Inflammatory macrophage (primary cell): ENCODE measurements at regions not wholly inside any gene's neighbourhood (a gene's known extent, or its start where the extent isn't known, plus 50 kb on each side); places are given as distances from the start of the nearest gene placed in this dataset.
A peak's percentile ranks its signal among the peaks of the same experiment; 100 is the strongest.

ENCODE experiments used
- DNase-seq, 2 donors: peaks; one replicate each; pipeline ENCODE4 v3.0.0-alpha.2; 2020 to 2022

DNA sequence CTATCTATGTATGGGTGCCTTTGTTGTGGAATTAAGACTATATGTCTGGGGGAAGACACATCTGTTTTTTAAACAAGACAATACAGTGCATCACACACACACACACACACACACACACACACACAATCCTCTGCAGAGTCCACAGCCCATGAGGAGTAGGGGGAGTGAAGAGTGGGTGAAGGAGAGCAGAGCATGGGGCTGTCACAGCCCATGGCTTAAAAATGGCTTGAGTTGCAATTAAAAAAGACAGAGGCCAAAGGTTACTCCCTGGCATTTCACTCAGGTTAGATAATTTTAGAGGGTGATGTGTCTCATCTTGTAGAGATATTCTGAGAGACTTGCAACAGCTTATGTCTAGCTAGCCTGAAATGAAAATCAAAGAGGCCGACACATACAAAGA is 176.5 kb upstream of the PLXNA2 start:
- no peak for DNase-seq

DNA sequence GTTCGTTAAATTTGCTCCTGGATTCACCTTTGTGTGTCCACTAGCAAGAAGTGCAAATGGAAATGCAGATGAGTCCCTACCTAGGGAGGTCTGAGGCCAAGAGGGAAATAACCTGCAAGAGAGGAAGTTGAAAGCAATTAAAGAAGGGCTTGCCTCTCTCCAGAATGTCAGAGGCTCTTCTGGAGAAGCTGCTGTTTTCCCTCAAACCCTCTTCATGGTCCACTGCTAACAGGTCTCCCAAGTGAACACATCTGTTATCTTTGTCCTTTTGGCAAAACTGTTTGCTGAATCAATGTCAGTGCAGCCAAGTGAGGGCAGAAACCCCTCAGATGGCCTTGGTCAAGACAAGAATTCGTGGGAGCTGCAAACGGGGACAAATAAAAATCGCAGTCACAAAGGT is 177.3 kb upstream of the PLXNA2 start:
- DNase-seq: no peak

DNA sequence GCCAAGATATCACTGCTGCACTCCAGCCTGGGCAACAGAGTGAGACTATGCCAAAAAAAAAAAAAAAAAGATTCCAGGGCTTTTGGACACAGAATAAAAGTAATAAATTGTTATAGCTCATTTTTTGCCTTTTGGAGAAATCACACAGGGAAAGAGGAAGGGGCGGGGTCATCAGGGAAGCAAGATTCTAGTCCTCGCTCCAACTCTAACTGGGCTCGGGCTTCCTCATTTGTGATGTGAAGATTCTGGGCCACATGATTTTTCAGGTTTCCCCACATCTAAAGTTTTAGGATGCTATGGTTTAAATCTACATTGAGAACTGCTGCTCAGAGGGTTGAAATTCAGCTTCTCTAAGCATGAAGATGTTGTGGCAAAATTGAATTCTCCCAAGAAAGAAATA is 179.3 kb upstream of the PLXNA2 start:
- DNase-seq: peak; percentile 59 to 71

DNA sequence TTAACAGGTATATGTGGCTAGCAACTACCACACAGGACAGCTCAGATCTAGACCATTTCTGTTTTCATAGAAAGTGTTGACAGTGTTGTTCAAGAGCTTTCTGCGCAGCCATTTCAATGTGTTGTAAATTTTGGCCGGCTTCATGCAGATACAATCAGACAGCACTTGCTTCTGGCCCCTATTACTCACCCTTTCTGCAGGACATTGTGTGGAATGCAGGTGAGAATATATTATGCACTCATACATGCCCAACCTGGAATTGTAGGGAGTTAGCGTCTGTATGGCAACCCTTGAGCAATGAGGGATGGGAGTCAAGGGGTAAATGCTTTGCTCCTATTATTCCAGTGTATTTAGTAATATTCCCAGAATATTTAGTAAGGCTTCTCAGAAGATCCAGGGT is 180.9 kb upstream of the PLXNA2 start:
- no peak for DNase-seq

DNA sequence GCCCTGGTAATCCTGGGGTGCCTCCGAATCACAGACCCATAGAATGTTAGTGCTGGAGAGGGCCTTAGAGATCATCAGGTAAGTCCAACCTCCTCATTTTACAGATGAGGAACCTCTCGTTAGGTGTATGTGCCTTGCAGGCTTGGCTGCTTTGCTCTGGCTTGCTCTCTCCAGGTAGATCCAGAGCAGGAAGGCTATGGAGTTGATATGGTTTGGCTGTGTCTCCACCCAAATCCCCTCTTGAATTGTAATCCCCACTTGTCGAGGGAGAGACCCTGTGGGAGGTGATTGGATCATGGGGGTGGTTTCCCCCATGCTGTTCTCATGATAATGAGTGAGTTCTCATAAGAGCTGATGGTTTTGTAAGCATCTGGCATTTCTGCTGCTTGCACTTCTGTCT is 186.0 kb upstream of the PLXNA2 start:
- DNase-seq: no peak

DNA sequence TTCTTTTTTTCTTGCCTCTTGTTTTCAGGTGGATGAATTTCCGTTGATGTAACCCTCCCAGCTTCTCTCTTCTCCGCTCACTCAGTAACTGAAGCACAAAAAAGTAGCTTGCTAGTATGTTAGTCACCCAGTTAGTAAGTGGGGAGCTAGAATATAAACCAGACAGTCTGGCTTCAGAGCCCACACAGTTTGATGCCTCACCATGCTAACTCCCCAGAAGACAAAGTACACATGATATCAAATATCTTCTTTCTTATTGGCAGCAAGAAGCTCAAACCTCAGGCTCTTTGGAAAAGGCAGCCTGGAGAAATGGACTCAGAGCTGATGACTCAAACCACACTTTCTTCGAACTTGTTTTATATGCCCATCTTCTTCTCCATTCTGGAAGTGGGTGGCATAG is 187.5 kb upstream of the PLXNA2 start:
- no peak for DNase-seq

DNA sequence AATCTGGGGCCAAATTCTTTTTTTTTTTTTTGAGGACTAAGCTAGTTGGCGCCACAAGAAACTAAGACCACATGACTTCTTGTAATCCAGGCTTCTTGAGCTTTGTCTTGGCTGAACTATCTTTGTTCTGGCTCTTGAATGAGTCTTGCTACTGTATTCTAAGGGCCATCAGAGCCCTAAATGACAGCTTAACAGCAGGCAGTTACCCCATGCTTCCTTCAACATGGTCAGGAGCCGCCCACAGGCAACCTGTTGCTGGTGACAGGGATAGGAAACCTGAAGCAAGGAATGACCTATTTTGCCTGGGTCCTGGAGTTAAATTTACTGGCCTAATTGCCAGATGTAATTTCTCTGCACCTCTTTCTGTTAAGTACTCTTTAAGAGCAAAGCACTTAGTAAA is 188.2 kb upstream of the PLXNA2 start:
- DNase-seq: no peak

DNA sequence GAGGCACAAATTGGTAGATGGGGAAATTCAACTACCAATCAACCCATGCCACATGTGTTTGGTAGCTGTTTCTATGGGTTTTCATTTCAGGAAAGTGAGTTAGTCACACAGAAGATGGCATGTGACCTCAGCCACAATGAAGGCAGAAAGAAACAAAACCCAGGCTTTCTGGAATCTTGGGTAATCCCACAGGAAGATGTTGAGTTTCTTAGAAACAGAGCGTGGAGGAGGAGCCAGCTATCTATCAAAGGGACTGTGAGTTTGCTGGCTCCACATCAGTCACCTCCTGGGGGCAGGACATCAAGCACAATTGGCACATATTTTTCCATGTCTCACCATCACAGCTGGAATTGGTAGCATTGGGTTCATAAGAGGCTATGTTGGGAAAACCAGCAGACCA is 188.9 kb upstream of the PLXNA2 start:
- no peak for DNase-seq

DNA sequence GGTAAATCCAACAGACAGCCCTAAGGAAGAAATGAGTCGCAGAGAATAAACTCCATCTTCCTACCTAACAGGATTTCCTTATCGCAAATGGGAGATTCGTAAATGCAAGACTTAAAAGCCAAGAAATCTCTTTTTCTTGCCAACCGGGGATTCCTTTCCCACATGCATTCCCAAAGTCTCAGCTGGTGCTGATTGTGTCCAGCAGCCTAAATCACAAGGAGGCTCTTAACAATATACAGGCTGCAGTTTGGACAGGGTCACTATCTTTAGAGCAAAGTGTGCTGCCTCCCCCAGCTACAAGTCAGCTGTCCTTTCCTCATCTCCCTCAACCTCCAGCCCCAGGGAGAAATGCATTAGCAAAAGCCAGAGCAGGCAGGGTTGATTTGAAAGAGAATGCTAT is 189.8 kb upstream of the PLXNA2 start:
- no peak for DNase-seq

DNA sequence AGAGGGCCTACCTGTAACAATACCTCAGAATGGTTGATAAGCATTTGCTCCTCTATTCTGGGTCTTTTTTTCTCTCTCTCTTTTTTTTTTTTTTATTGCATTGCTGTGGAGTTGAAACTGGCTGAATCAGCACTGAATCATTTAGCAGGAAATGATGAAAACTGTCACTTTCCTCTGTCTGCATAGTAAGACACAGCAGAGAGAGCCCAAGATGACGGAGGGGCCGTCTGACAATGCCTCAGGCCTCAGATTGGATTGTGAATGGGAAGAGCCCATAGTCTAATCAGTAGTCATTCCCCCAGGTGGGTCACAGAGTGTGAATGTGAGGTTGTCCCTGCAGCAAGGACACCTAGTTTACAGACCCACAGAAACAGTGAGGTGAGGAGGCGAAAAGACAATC is 193.2 kb upstream of the PLXNA2 start:
- DNase-seq: no peak

DNA sequence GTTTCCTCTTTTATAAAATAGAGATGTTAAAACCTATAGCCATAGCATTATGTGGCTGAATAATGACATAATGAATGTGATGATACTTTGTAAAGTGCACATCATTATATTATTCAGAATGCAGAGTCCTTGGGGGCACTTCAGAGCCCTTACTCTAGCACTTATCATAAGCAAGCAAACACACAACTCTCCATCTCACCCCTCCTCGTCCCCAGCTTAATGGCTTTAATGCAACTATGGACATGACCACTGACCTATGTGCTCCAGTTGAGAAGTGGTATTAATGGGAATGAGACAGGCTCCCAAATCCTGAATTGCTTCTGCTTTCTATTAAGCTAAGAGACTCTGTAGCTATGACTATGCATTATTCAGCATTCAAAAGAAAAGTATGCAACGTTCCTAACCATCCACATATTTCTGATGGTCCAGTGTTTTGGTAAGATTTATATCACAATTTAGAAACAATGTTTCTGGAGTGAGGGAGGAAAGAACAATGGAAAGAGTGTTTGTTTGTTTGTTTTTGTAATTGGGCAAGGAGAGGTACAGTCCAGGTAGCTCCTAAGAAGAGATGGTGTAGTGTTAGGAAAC is 194.0 kb upstream of the PLXNA2 start:
- DNase-seq: no peak

DNA sequence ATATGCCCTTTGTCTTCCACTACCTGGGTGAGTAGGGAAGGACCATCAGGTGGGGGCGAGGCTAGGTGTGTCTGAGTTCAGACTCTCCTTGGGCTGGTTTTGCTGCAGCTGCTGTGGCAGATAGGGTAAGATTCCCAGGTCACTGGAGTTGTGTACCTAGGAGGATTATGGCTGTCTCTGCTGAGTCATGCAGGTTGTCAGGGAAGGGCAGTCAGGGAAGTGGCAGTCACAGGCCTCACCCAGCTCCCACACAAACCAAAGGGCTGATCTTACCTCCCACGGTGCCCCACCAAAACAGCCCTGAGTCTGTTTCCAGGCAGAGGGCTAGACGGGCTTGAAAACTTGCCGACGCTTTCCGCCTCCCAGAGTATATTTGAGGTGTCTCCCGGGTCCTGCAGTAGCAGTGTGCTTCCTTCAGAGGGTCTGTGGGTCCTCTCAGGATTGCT is 201.6 kb upstream of the PLXNA2 start:
- DNase-seq: peak in 1 of 2 donors; percentile 5

DNA sequence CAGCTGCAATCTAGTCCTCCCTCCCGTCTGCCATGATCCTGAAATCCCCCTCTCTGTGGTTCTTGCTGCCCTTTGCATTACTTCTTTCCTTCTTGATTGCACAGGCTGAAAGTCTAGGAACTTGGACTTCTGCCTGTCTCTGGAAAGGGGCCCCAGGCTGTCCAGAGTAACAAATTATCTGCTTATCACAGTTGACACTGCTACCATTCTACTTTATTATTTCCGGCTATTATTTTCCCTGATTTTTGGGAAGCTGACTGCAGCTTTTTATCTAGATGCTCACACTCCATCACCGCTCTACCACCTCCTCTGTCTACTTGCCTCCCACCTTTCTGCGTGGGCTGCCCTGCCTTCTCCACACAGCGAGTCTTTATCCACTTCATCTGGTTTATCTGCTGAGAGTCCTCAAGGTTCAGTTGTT is 202.1 kb upstream of the PLXNA2 start:
- DNase-seq: no peak

DNA sequence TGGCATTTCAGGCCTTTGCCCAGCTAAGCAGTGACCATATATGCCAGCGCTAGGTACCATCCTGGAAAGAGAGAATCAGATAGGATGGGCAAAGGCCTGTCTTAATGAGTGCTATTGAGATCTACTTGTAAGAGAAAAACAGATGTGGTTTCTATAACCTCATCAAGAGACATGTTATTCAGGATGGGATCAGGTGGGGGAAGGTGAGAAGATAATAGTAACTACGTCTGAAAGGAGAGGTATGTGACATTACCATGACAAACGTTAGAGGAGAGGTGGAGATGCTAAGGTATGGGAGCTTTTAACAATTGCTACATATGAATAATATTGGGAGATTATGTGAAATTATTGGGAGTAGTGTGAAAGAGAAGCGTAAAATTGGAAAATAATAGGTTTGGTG is 204.2 kb upstream of the PLXNA2 start:
- DNase-seq: no peak

DNA sequence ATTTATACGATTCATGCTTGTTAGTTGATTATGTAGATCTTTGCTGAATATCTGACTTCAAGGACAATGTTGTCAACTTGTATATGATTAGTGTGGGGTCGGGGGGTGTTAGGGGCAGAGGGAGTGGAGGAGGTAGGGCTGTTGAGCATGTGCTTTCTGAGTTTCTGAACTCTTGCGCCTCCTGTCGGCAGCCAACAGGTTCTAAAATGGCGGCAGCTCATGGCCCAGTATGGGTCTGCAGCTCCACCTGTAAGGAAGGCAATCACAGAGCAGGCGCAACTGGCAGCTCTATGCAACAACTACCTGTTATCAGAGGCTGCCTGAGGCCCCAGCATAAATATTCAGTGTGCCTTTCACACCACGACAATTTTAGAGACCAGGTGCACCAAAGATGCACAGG is 205.8 kb upstream of the PLXNA2 start:
- DNase-seq: no peak

DNA sequence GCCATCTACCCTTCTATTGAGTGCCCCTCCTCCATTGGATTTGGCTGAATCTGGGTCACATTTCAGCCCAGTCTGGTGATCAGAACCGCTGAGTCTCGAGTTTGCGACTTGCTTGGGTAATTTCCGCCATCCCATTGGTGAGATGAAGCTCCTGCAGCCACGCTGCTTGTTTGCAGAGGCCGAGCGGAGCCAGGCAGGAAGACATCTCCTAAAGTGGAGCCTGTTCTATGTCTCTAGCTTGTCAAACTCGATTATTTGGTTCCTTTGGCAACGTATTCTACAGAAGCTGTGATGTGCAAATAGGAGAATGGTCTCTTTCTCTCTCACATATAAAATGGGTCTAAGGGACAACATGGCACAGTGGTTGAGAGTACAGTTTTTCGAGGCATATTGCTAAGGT is 206.8 kb upstream of the PLXNA2 start:
- no peak for DNase-seq

DNA sequence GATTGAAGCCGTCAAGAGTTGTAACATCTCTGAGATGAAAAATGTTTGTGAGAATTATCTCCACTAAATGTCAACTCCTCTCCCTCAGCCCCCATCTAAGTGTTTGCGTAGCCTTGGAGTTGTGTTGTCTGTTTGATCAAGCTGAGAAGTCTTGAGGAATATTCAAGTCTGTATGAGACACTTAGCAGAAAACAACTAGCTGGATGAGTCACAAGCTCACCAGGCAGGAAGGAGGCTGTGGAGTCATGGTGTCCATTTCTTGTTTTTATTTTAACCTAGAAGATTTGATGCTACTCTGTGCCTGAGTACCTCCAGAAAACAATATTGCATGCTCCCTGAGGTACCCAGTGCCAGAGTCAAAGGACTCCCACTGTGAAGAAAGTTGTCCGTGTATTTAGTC is 211.6 kb upstream of the PLXNA2 start:
- DNase-seq: no peak

DNA sequence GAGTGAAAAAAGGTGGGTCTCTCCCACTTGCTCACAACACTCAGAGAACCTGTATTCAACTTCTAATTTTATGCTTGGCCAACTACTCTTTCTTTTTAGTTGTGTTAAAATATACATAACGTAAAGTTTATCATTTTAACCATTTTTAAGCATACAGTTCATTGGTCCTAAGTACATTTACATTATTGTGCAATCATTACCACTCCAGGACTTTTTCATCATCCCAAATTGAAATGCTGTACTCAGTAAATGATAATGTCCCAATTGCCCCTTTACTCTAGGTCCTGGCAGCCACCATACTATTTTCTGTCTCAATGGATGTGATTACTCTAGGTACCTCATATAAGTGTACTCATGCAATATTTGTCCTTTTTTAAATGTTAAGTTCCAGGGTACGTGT is 212.3 kb upstream of the PLXNA2 start:
- DNase-seq: no peak

DNA sequence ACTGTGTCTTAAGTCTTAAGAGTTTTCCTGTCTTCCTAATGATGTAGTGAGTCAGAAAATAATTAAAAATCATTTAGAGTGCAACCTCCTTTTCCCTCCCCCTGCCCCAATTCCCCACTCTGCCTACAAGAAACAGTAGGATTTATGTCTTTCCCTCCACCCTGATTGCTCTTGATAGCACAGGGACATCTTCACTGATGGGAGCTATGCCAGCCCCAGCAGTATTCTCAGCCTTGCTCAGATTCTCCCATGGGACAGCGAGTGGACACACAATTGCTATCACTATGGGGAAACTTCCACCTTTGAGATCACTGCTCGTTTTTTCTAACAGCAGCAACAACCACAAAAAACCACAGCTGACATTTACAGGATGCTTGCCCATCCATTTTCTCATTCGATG is 216.6 kb upstream of the PLXNA2 start:
- no peak for DNase-seq

DNA sequence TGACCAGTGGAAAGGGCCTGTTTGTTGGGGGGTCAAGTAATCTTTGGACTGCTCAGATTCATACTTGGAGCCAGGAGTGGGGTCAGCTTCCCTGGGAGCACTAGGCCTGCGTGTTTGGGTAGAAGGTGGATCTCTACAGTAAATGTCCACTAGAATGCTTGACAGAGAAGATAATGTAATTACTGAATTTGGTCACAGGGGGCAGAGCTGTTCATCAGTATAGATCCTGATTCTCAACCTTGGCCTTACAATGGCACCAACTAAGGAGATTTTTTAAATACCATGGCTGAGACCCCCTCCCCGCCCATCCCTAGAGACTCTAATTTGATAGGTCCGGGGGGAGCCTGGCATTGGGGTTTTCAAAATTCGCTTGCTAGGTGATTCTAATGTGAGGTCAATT is 217.5 kb upstream of the PLXNA2 start:
- DNase-seq: no peak

DNA sequence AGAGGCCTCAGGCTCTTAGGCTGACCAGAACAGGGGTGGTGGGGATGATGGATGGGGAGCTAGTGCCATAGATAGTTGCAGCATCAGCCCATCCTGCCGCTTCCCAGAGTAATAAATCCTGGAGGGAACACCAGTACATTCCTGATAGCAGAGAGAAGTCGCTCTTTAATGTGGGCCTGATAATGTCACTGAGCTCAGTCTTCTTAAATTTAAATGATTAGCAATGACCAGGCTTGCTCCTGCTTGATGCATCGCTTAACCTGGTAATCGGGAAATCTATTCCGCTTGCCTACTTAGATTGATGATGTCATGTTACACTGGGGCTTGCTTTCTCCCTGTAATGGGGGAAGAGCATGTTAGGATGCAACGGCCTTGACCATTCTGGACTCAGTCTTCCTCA is 218.6 kb upstream of the PLXNA2 start:
- DNase-seq: no peak

DNA sequence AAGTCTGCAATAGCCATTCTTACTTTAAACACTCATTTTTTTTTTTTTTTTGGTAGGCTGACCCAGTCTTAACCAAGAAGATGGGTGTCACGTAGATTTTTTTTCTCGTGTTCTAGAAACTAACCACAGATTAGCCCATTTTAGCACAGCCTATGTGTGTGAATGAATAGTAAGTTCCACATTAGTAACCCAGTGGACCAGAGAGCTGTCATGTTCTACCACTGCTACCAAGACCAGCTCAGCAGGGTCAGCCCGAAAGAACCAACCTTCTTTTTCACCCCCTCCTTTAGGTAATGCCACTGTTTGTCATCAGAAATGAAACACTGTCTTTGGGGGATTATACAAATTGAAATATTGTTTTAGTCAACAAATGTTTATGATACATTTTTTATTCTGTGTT is 221.1 kb upstream of the PLXNA2 start:
- DNase-seq: no peak

DNA sequence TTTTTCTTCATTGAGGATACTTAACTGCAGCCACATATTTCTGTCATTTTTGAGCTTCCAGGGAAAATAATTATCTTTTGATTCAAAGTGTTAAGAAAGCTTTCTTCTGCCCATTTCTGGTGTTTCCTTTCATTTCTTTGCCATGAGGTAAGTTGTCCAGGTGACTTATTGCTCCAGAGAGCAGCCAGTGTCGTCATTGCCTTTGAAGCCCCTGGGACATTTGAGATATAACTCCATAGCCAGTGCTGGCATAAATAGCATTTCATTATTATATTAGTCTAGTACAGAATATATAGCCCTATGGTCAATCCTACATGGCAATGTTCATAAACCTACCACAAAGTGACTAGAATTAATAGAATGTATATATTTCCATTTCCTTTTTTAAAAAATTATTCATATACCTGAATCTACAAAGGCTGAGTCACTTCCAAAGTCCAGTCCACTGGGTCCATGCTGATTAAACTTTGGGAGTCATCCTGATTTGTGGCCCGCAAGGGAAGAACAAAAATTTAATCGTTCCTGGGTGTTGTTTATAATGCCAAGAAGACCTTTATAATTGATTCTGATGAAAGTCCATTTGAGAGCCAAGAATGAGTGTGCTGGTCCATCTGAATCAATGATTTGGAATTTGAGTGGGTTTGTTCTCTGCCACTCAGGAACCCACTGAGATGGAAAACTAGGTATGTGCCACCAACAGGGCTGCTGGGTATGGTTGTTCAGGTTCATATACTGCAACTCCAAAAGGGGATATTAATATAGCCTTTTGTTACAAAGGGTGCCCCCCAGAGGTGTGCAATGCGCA is 221.8 kb upstream of the PLXNA2 start:
- no peak for DNase-seq

DNA sequence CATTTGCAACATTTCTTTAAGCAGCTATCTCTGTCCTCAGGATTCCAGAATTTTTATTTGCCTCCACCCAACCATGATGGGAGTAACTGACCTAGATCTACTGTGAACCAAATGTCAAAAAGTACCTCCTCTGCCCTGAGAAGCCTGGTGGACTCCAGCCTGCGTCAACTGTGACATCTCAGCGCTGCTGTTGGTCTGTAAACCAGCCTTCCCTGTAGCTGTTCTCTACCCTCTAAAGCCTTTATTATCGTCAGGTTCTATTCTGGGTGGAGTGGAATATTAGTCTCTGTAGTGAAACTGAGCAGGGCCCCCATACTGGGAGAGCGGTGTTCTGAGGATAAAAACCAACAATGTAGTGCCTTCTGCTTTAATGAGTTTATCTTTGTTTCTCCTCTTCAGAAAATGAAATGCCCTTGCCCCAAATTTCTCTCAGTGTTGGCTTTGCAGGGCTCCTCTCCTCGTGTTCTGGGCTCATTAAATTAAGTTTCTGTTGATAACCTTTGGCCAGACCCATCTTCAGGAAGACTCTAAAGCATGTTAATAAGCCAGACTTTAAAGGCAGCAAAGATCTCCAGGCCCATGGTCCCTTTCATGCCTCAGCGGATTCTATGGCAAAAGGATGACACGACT is 223.1 kb upstream of the PLXNA2 start:
- DNase-seq: no peak
